Right atrium auricular region (tissue), 2 donors: ENCODE measurements at regions not wholly inside any gene's neighbourhood (a gene's known extent, or its start where the extent isn't known, plus 50 kb on each side); places are given as distances from the start of the nearest gene placed in this dataset.
"Not testable (repeated sequence)": the region's sequence is repeated elsewhere in the genome, so short reads cannot be mapped to it uniquely, and the experiment has no call there.

Source experiments
- DNase-seq: peaks from one replicate; pipeline ENCODE4 v3.0.0-alpha.2; 2019; ENCODE audit warnings: low spot score
- H3K27ac ChIP-seq, 2 donors: fragments of 200-600 bp; sonication (generic); 1 replicate in 1 of 2; 2 replicates in 1 of 2; pipeline ENCODE4 v1.5.1; 2016 to 2019
- H3K27me3 ChIP-seq, 2 donors: fragments of 200-600 bp; sonication (generic); one replicate each; pipeline versions ENCODE4 v1.5.1 to v1.6.0; 2017 to 2019
- H3K36me3 ChIP-seq: fragments of 200-600 bp; sonication (generic); one replicate; pipeline ENCODE4 v1.5.1; 2016
- H3K4me1 ChIP-seq, 2 donors: fragments of 200-600 bp; sonication (generic); one replicate each; pipeline versions ENCODE4 v1.5.1 to v1.6.0; 2017 to 2019
- H3K4me3 ChIP-seq, 2 donors: fragments of 200-600 bp; sonication (generic); 1 replicate in 1 of 2; 2 replicates in 1 of 2; pipeline ENCODE4 v1.5.1; 2017 to 2019; ENCODE audit warnings: mild to moderate bottlenecking in 1 of 2, moderate library complexity in 1 of 2
- H3K9me3 ChIP-seq, 2 donors: fragments of 200-600 bp; sonication (generic); one replicate each; pipeline ENCODE4 v1.5.1; 2019
- TF ChIP-seq, protein P1 (sequence below), 2 donors: fragments of 200-600 bp; sonication (generic); IDR thresholded peaks; one replicate each; pipeline ENCODE4 v1.5.1; 2019; ENCODE audit warnings: antibody characterized with exemption in 2 of 2

GRCh38 chr2:215787025-215787424 is 226.3 kb downstream of the MREG start:
- H3K4me1 ChIP-seq = peaks cover 0 to 12% of the 10 kb centered on the region in 2 donors
- TF ChIP-seq, protein P1, sequence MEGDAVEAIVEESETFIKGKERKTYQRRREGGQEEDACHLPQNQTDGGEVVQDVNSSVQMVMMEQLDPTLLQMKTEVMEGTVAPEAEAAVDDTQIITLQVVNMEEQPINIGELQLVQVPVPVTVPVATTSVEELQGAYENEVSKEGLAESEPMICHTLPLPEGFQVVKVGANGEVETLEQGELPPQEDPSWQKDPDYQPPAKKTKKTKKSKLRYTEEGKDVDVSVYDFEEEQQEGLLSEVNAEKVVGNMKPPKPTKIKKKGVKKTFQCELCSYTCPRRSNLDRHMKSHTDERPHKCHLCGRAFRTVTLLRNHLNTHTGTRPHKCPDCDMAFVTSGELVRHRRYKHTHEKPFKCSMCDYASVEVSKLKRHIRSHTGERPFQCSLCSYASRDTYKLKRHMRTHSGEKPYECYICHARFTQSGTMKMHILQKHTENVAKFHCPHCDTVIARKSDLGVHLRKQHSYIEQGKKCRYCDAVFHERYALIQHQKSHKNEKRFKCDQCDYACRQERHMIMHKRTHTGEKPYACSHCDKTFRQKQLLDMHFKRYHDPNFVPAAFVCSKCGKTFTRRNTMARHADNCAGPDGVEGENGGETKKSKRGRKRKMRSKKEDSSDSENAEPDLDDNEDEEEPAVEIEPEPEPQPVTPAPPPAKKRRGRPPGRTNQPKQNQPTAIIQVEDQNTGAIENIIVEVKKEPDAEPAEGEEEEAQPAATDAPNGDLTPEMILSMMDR (IDR thresholded peaks at IDR 0.05) = no peak
- no peak for DNase-seq
- H3K9me3 ChIP-seq = no peaks in the 10 kb centered on the region
- no peaks in the 10 kb centered on the region for H3K27me3 ChIP-seq
- H3K27ac ChIP-seq = no peak overlapping the region
- H3K4me3 ChIP-seq = no peak overlapping the region
- no peaks in the 10 kb centered on the region for H3K36me3 ChIP-seq

GRCh38 chr2:215784371-215784783 is 229.0 kb downstream of the MREG start:
- Histone ChIP-seq H3K36me3 (no peaks in the 10 kb centered on the region), H3K27me3 (no peaks in the 10 kb centered on the region), H3K4me1 (peaks cover 0 to 12% of the 10 kb centered on the region in 2 donors), H3K27ac (peak overlapping the region in 1 of 2 donors; percentile 35), H3K4me3 (no peak overlapping the region), H3K9me3 (no peaks in the 10 kb centered on the region)
- TF ChIP-seq, protein P1 (IDR thresholded peaks at IDR 0.05) = no peak
- DNase-seq = no peak

DNA sequence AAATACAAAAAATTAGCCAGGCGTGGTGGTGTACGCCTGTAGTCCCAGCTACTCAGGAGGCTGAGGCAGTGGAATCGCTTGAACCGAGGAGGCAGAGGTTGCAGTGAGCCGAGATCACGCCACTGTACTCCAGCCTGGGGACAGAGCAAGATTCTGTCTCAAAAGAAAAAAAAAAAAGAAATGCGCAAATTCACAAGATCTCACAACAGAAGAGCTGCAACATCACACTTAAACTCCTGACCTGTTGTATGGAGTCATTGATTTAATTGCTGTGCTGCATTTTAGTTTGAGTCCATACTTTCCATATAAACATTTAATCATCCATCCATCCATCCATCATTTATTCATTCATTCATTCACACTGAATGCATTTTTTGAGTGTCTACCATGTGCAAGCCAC is 229.7 kb downstream of the MREG start:
- H3K9me3 ChIP-seq, DNase-seq, H3K36me3 ChIP-seq, H3K4me3 ChIP-seq, H3K27me3 ChIP-seq: not testable (repeated sequence)
- Histone ChIP-seq H3K27ac (peak overlapping the region in 1 of 2 donors; percentile 35), H3K4me1 (peaks cover 0 to 12% of the 10 kb centered on the region in 2 donors)

DNA sequence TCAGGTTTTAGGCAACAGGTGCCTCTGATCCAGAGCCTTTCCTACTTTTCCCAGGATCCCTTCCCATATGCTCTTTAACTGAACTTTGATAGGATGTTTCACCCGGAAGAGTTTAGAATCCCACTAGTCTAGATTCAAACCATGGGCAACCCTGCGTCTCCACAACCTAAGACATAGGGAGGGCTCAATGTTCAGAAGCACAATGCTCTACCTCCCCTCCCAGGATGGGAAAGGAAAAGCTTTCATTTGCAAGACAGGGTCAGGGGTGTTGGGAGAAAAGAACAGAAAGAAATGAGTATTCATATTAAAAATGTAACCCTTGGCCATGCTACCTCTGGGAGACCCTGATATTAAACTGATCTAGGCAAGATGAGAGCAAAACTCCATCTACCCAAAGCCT is 230.4 kb downstream of the MREG start:
- no peak for DNase-seq

GRCh38 chr2:215782295-215782694 is 231.1 kb downstream of the MREG start:
- TF ChIP-seq, protein P1 (IDR thresholded peaks at IDR 0.05) = no peak
- Histone ChIP-seq H3K4me3 (no peak overlapping the region), H3K36me3 (no peaks in the 10 kb centered on the region), H3K9me3 (no peaks in the 10 kb centered on the region), H3K27me3 (no peaks in the 10 kb centered on the region), H3K4me1 (peaks cover 0 to 12% of the 10 kb centered on the region in 2 donors), H3K27ac (no peak overlapping the region)
- DNase-seq = no peak

More for the DNA sequence above, 230.4 kb downstream of the MREG start:
- H3K27me3 ChIP-seq = no peaks in the 10 kb centered on the region
- H3K27ac ChIP-seq = no peak overlapping the region
- TF ChIP-seq, protein P1 (IDR thresholded peaks at IDR 0.05) = no peak
- H3K36me3 ChIP-seq = no peaks in the 10 kb centered on the region
- peaks cover 0 to 12% of the 10 kb centered on the region in 2 donors for H3K4me1 ChIP-seq
- no peak overlapping the region for H3K4me3 ChIP-seq
- no peaks in the 10 kb centered on the region for H3K9me3 ChIP-seq

- Histone ChIP-seq H3K27me3 (no peaks in the 10 kb centered on the region), H3K4me1 (peaks cover 0 to 12% of the 10 kb centered on the region in 2 donors), H3K9me3 (no peaks in the 10 kb centered on the region), H3K27ac (no peak overlapping the region), H3K4me3 (no peak overlapping the region), H3K36me3 (no peaks in the 10 kb centered on the region)
- DNase-seq = no peak
- TF ChIP-seq, protein P1 (IDR thresholded peaks at IDR 0.05) = no peak
These were observed 232.3 kb downstream of the MREG start for GRCh38 chr2:215780907-215781685.
